Panc1 (cell line): ENCODE measurements at regions not wholly inside any gene's neighbourhood (a gene's known extent, or its start where the extent isn't known, plus 50 kb on each side); places are given as distances from the start of the nearest gene placed in this dataset.

Source experiments
- ATAC-seq: fragments of 200-7000 bp; cut with Tn5 transposase; 2 replicates; pipeline ENCODE4 v1.9.1; 2020; ENCODE audit warnings: mild to moderate bottlenecking, moderate library complexity
- BruUV-seq: library from RNA; stranded (reverse); fragments of 400-500 nt; replicated peaks from 2 replicates; lab custom pipeline; 2021; lab: Mats Ljungman, UMichigan
- CTCF ChIA-PET: fragments of 300-600 bp; sonication (Branson Sonifier 250); formaldehyde crosslinking; loops from one replicate; lab custom pipeline; 2022; ENCODE audit warnings: antibody characterized with exemption; lab: Charles Lee
- POLR2A ChIA-PET: fragments of 300-600 bp; sonication (Branson Sonifier 250); formaldehyde crosslinking; loops from one replicate; lab custom pipeline; 2022; ENCODE audit warnings: antibody characterized with exemption; lab: Charles Lee
- DNase-seq: peaks from one replicate; pipeline ENCODE4 v3.0.0-alpha.2; 2010; ENCODE audit warnings: low read depth, low spot score
- H3K27ac ChIP-seq: 2 replicates; pipeline ENCODE4 v1.5.1; 2011; ENCODE audit warnings: mild to moderate bottlenecking, low read length, inconsistent platforms
- H3K27me3 ChIP-seq: fragments of 200-500 bp; sonication (Bioruptor generic); 2 replicates; pipeline ENCODE4 v1.6.0; 2014; ENCODE audit warnings: low read length, inconsistent platforms; ENCODE audit not compliant: control insufficient read depth, insufficient read depth
- H3K36me3 ChIP-seq: fragments of 200-500 bp; sonication (Bioruptor generic); 2 replicates; pipeline ENCODE4 v1.5.1; 2014; ENCODE audit warnings: inconsistent platforms, mild to moderate bottlenecking, low read length, moderate library complexity; ENCODE audit not compliant: control insufficient read depth, insufficient read depth
- H3K4me1 ChIP-seq: 2 replicates; pipeline ENCODE4 v1.5.1; 2011; ENCODE audit warnings: inconsistent platforms, mild to moderate bottlenecking, low read length, moderate library complexity; ENCODE audit not compliant: control insufficient read depth, insufficient read depth
- H3K4me3 ChIP-seq, 2 experiments: 2 replicates each; pipeline ENCODE4 v1.5.1; 2011 to 2012; ENCODE audit warnings: low read depth in 2 of 2, low read length in 2 of 2, mild to moderate bottlenecking in 2 of 2, inconsistent platforms in 1 of 2, moderate library complexity in 1 of 2
- H3K9me3 ChIP-seq: fragments of 200-500 bp; sonication (Bioruptor generic); 2 replicates; pipeline ENCODE4 v1.5.1; 2014; ENCODE audit warnings: low read depth, mild to moderate bottlenecking, inconsistent platforms, low read length, moderate library complexity; ENCODE audit not compliant: control insufficient read depth, insufficient read depth
- CTCF ChIP-seq: fragments of 450-650 bp; IDR thresholded peaks from 2 replicates; pipeline ENCODE4 v1.5.1; 2017; ENCODE audit warnings: mild to moderate bottlenecking
- POLR2AphosphoS5 ChIP-seq: IDR thresholded peaks from 2 replicates; pipeline ENCODE4 v1.6.1; 2012; ENCODE audit warnings: mild to moderate bottlenecking, low read depth, low read length, moderate library complexity
- REST ChIP-seq, 2 experiments: IDR thresholded peaks; 2 replicates each; pipeline ENCODE4 v1.6.1; 2011 to 2012; ENCODE audit warnings: low read depth in 2 of 2, control low read depth in 1 of 2, low read length in 1 of 2, mild to moderate bottlenecking in 1 of 2, moderate library complexity in 1 of 2; ENCODE audit not compliant: insufficient read depth in 1 of 2
- SIN3A ChIP-seq: IDR thresholded peaks from 2 replicates; pipeline ENCODE4 v1.6.1; 2012; ENCODE audit warnings: low read depth, mild to moderate bottlenecking, low read length, moderate library complexity, borderline replicate concordance; ENCODE audit not compliant: insufficient read depth
- TCF7L2 ChIP-seq: IDR thresholded peaks from 2 replicates; pipeline ENCODE4 v1.6.1; 2011; ENCODE audit warnings: mild to moderate bottlenecking, low read depth, low read length, inconsistent platforms
- in situ Hi-C: cut with HindIII; loops from 2 replicates; pipeline ENCODE4 v1.10.0; 2016; ENCODE audit warnings: low sequenced_read_pairs, low pct_unique_long_range_greater_than_20kb
- intact Hi-C: fragments of 100-400 bp; cut with micrococcal nuclease; formaldehyde crosslinking; loops from one replicate; pipeline ENCODE4 v1.10.0; 2022; ENCODE audit not compliant: unreplicated experiment

- CTCF ChIA-PET = no interaction called here
- POLR2A ChIA-PET = no interaction called here
- intact Hi-C loops = no loop called here
- Histone ChIP-seq H3K4me1 (no peaks in the 10 kb centered on the region), H3K9me3 (no peaks in the 10 kb centered on the region), H3K4me3 (no peak overlapping the region), H3K27me3 (peaks cover 11% of the 10 kb centered on the region), H3K36me3 (no peaks in the 10 kb centered on the region), H3K27ac (no peak overlapping the region)
- no TSS peak for BruUV-seq
- ATAC-seq (no peak), DNase-seq (no peak)
- no peak for TF ChIP-seq CTCF
- TF ChIP-seq TCF7L2 = no peak
- no peak for TF ChIP-seq SIN3A
- TF ChIP-seq REST (IDR thresholded peaks at IDR 0.05; ENCODE audit: insufficient read depth in 1 of 2, low read depth in 2 of 2, low read length in 1 of 2) = no peak
- TF ChIP-seq POLR2AphosphoS5 = no peak
- in situ Hi-C loops = no loop called here
Measured at GRCh38 chr7:25970356-25970755, 181.6 kb upstream of the NFE2L3 start.

- no peak overlapping the region for H3K4me3 ChIP-seq
- H3K27me3 ChIP-seq = peaks cover 5% of the 10 kb centered on the region
- no TSS peak for BruUV-seq
- no peaks in the 10 kb centered on the region for H3K4me1 ChIP-seq
- H3K9me3 ChIP-seq = no peaks in the 10 kb centered on the region
- H3K27ac ChIP-seq = no peak overlapping the region
- intact Hi-C loops (no loop called here), in situ Hi-C loops (no loop called here)
- ChIA-PET POLR2A (no interaction called here), CTCF (no interaction called here)
- no peaks in the 10 kb centered on the region for H3K36me3 ChIP-seq
- no peak for ATAC-seq
- DNase-seq = no peak
- TF ChIP-seq TCF7L2 (no peak), SIN3A (no peak), POLR2AphosphoS5 (no peak), REST (IDR thresholded peaks at IDR 0.05; ENCODE audit: insufficient read depth in 1 of 2, low read depth in 2 of 2, low read length in 1 of 2) (no peak), CTCF (no peak)
Measured at GRCh38 chr7:25970911-25971310, 181.1 kb upstream of the NFE2L3 start.
